ENCODE measurements at regions not wholly inside any gene's neighbourhood (a gene's known extent, or its start where the extent isn't known, plus 50 kb on each side); places are given as distances from the start of the nearest gene placed in this dataset.

DNA sequence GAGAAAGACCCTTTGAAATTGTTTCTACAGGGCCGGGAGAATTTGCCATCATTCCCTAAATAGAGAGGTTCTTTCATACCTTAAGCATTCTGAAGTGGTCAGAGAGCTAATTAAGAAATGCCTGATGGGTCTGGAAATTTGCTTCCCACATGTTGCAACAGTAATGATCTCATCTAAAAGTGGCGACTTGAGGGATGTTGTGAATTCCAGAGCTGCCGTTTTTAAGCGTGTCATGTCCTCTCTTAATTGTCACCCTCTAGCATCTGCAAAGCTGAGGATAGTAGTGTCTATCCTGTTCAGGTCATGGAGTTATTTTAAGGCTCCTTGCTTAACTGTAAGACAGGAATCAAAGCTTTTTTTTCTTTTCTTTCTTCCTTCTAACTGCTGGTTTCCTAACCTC lies 60.4 kb downstream of the FOS start:
- no peaks in the 10 kb centered on the region for H3K9me3 ChIP-seq
- no peak overlapping the region for H3K4me3 ChIP-seq
- H3K4me1 ChIP-seq: peaks cover 0 to 32% (median 1%) of the 10 kb centered on the region in 4 donors
- no peak for DNase-seq
- TF ChIP-seq EP300 (IDR thresholded peaks at IDR 0.05; ENCODE audit: low read depth): no peak
- TF ChIP-seq POLR2AphosphoS5 (IDR thresholded peaks at IDR 0.05): peak in 2 of 3 donors; percentile 15 to 17
- H3K27ac ChIP-seq: peak overlapping the region in 3 of 4 donors; percentile 6 to 25 (median 15)
- intact Hi-C loops (cut with DNase I; ENCODE audit: low total_unique reads): no loop called here
- H3K27me3 ChIP-seq: no peaks in the 10 kb centered on the region
- 67 to 71% methylated on average over 3 to 4 of the region's 4 CpGs for WGBS, 2 donors (ENCODE audit: low coverage in 1 of 2)
- in situ Hi-C loops (cut with MboI; ENCODE audit: low pct_ligation_motif_present in 1 of 4, low pct_unique_long_range_greater_than_20kb in 1 of 4, low sequenced_read_pairs in 3 of 4): no loop called here
- H3K36me3 ChIP-seq: no peaks in the 10 kb centered on the region

DNA sequence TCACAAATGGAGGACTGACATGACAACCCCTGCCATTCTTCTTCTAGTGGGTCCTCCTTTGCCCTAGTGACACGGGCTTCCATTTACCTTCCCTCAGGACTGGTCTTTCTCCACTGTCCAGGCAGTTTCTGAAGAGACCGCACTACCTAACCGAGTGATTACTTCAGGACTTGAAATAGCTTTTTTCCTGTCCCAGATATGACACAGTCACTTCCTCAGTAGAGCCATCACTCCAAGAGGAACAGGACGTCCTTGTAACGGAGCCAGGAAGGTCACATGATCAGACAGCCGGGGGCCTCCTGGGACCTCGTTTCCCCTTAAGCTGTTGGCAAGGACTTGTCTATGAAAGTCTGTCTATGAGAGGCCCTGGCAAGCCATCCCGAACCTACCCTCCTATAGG lies 62.3 kb downstream of the FOS start:
- WGBS, 2 donors (ENCODE audit: low coverage in 1 of 2): 55 to 94% methylated on average over 3 to 8 of the region's 8 CpGs
- no peaks in the 10 kb centered on the region for H3K27me3 ChIP-seq
- DNase-seq: peak; percentile 76
- peak; percentile 39 for TF ChIP-seq POLR2A (IDR thresholded peaks at IDR 0.05)
- peak; percentile 99 for TF ChIP-seq EP300 (IDR thresholded peaks at IDR 0.05; ENCODE audit: low read depth)
- TF ChIP-seq, protein P1, sequence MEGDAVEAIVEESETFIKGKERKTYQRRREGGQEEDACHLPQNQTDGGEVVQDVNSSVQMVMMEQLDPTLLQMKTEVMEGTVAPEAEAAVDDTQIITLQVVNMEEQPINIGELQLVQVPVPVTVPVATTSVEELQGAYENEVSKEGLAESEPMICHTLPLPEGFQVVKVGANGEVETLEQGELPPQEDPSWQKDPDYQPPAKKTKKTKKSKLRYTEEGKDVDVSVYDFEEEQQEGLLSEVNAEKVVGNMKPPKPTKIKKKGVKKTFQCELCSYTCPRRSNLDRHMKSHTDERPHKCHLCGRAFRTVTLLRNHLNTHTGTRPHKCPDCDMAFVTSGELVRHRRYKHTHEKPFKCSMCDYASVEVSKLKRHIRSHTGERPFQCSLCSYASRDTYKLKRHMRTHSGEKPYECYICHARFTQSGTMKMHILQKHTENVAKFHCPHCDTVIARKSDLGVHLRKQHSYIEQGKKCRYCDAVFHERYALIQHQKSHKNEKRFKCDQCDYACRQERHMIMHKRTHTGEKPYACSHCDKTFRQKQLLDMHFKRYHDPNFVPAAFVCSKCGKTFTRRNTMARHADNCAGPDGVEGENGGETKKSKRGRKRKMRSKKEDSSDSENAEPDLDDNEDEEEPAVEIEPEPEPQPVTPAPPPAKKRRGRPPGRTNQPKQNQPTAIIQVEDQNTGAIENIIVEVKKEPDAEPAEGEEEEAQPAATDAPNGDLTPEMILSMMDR (IDR thresholded peaks at IDR 0.05): no peak
- peak; percentile 76 to 90 (median 87) for TF ChIP-seq POLR2AphosphoS5 (IDR thresholded peaks at IDR 0.05)
- no peaks in the 10 kb centered on the region for H3K36me3 ChIP-seq
- H3K9me3 ChIP-seq: no peaks in the 10 kb centered on the region
- no peak overlapping the region for H3K4me3 ChIP-seq
- intact Hi-C loops (cut with DNase I; ENCODE audit: low total_unique reads): no loop called here
- peaks cover 0 to 22% (median 1%) of the 10 kb centered on the region in 4 donors for H3K4me1 ChIP-seq
- in situ Hi-C loops (cut with MboI; ENCODE audit: low pct_ligation_motif_present in 1 of 4, low pct_unique_long_range_greater_than_20kb in 1 of 4, low sequenced_read_pairs in 3 of 4): no loop called here
- H3K27ac ChIP-seq: peak overlapping the region; percentile 62 to 72 (median 70)

DNA sequence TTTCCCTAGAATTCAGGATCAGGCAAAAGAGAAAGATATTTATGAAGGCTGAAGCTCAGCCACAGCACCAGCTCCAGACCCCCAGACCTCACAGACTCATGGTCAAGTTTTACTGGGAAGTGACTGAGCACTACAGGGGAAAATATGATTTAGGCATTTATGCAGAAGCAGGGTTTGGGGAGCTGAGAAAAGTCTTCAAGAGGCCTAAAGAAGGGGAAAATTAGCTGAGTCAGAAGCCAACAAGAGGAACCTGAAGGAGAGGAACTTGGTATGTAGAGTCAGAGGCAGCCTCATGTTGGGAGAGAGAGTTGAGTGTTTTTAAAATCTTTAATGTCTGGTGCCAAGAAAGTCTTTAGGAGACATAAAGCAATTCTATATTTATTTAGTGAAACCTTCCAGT lies 63.0 kb downstream of the FOS start:
- in situ Hi-C loops (cut with MboI; ENCODE audit: low pct_ligation_motif_present in 1 of 4, low pct_unique_long_range_greater_than_20kb in 1 of 4, low sequenced_read_pairs in 3 of 4) (no loop called here), intact Hi-C loops (cut with DNase I; ENCODE audit: low total_unique reads) (no loop called here)
- peak overlapping the region; percentile 54 to 72 (median 66) for H3K27ac ChIP-seq
- no peak overlapping the region for H3K4me3 ChIP-seq
- H3K36me3 ChIP-seq: no peaks in the 10 kb centered on the region
- no peaks in the 10 kb centered on the region for H3K27me3 ChIP-seq
- no peak for DNase-seq
- TF ChIP-seq POLR2AphosphoS5 (IDR thresholded peaks at IDR 0.05): peak in 1 of 3 donors; percentile 26
- TF ChIP-seq POLR2A (IDR thresholded peaks at IDR 0.05): no peak
- TF ChIP-seq, protein P1 (IDR thresholded peaks at IDR 0.05): no peak
- H3K4me1 ChIP-seq: peaks cover 0 to 22% (median 1%) of the 10 kb centered on the region in 4 donors
- H3K9me3 ChIP-seq: no peaks in the 10 kb centered on the region

DNA sequence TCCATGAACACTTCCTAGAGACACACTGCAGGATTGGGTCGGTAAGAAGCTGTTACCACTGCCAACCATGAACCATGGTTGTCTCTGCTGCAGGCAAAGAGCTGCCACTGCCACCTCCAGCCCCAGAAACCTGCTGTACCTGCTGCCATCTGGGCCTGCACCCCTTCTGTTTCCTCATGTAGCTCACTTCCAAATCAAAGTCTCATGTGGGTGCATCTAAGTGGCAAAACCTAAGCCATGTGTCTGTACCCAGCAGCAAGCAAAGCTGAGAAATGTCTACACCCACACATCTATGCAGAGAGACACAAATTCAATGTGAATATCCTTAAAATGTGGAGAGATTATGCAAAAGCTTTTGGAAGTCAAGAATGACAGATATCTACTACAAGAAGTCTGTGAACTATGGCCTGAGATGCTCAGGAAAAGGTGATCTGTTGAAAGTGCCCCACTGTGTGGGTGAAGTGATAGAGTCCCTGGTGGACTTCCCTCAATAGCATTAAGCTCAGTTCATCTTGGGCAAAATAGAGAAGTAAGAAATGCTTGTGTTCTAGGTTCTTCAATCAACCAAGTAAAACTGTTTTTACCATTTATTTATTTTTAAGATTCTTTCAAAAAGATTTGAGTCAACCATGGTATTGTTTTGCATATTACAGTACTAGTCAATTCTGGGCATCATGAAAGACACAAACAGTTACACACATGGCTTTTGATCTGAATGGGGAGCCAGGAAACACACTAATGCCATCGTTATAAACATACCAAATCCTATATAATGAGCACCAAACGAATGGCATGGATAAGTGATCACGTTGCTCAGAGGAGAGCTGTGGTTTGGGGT lies 64.4 kb downstream of the FOS start:
- in situ Hi-C loops (cut with MboI; ENCODE audit: low pct_ligation_motif_present in 1 of 4, low pct_unique_long_range_greater_than_20kb in 1 of 4, low sequenced_read_pairs in 3 of 4) (no loop called here), intact Hi-C loops (cut with DNase I; ENCODE audit: low total_unique reads) (no loop called here)
- Histone ChIP-seq H3K9me3 (no peaks in the 10 kb centered on the region), H3K27me3 (no peaks in the 10 kb centered on the region), H3K27ac (peak overlapping the region in 1 of 4 donors; percentile 72), H3K4me1 (peaks cover 0 to 22% (median 1%) of the 10 kb centered on the region in 4 donors), H3K4me3 (no peak overlapping the region), H3K36me3 (no peaks in the 10 kb centered on the region)
- 75 to 76% methylated on average over 3 to 4 of the region's 4 CpGs for WGBS, 2 donors (ENCODE audit: low coverage in 1 of 2)
- DNase-seq: no peak
- TF ChIP-seq, protein P1 (IDR thresholded peaks at IDR 0.05): no peak
- TF ChIP-seq POLR2AphosphoS5 (IDR thresholded peaks at IDR 0.05) (no peak), EP300 (IDR thresholded peaks at IDR 0.05; ENCODE audit: low read depth) (no peak), POLR2A (IDR thresholded peaks at IDR 0.05) (no peak)
